ENCODE measurements at regions not wholly inside any gene's neighbourhood (a gene's known extent, or its start where the extent isn't known, plus 50 kb on each side); places are given as distances from the start of the nearest gene placed in this dataset.
"Not testable (repeated sequence)": the region's sequence is repeated elsewhere in the genome, so short reads cannot be mapped to it uniquely, and the experiment has no call there.

DNA sequence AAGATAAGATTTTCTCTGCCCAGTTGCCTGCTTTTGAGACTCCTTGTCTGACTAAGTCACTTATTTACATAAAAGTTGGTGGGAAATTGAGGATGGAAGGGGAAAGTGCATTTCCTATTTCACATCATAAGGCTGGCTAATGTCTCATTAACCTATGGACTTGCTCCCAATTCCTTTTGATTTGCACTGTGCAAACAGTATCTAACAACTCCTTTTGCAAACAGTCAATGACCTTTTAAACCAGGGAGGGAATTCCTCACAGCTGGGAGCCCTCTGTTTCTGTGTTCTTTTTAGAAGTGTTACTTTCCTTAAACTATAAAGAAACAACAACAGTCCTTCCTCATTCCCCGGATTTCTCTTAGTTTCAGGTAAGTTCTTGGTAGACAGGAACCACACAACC is 272.8 kb downstream of the RND3 start:
- DNase-seq (ENCODE audit: low read depth, low spot score), result no peak

DNA sequence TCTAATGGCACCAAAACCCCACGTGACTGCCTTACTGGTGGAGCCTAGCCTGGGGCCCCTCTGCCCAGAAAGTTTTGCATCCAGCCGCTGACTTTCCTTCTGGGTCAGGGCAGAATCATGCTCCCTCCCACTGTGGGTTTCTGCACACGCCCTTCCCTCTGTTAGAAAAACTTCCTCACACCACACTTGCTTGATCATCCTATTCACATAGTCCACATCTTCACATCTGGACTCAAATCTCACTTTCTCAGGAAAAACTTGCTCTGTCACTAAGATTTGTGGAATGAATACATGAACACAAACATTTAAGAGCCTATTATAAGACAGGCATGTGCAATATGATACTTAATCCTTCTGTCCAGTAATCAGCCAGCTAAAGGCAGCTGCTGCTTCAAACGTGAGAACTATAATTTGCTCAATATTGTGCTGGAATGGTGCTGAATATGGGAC is 274.7 kb downstream of the RND3 start:
- DNase-seq (ENCODE audit: low read depth, low spot score), result no peak

DNA sequence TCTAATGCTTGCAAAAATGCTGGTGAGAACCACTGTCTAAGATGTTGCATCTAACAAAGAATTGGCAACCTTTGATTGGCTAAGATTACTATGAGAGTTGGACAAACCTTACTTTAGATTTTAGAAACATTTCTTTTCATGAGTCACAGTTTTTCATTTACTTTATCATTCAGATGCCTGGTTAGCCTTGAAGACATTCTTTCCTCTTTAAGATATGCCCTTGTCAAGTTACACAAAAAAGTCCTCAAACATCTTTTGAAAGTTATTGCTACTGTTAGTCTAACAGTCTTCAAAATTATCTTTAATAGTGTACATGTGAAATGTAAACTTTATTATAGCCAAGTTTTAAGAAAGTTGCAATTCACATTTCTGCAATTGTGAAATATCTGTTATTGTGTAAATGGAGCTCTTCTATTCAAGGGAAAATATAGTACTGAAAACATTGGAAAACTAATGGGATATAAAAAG is 276.3 kb downstream of the RND3 start:
- DNase-seq (ENCODE audit: low read depth, low spot score), result no peak

DNA sequence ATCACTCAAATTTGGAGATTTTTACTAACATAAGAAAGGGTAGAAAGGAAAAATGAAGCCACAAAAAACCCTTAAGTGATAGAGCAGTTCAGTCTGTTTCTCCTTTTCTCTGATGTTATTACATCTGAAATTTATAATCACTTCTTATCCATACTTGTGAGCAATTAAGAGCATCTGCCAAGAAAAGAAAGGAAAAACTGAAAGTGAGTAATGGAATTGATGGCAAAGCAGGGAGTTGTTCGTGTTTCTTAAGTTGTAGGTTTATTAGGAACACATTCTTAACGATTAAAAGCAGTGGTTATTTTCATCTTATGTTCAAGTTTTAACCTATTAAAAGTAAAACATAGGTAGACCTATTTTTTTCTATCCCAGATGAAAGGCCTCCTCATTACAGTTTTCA is 277.7 kb downstream of the RND3 start:
- no peak for DNase-seq (ENCODE audit: low read depth, low spot score)

DNA sequence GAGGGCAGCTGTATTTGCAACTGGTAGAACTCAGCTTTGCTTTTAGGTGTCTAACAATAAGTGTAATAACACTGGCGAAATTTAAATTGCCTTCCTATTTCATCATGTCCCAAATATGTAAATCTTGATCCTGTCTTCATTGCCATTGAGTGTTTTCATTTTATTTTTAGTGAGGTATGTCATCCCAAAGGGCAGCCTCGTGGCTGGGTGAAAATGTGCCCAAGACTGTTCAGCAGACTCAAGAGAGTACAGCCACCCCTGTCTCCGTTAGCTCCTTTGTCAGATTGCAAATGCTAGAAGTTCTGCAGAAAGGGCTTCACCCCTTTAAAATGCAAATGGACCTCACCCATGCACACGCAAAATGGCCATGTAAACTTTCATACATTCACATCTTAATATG is 278.8 kb downstream of the RND3 start:
- DNase-seq (ENCODE audit: low read depth, low spot score), result no peak

DNA sequence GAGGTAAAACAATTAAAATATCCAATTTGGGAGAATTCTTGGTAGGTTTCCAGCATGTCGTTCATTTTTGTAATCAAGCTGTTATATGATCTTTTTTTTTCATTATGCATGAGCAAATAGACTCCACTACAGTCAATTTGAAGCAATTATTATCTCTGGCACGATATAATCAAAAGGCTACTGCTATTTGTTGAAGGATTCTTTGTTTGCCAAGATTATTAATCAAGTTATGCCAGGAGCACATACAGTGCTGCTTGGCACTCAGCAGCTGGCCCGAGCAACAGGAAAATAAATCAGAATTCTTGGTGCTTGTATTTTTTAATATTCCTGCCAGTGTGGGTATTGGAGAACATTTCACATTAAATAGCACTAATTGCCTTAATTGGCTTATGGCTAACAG is 279.5 kb downstream of the RND3 start:
- no peak for DNase-seq (ENCODE audit: low read depth, low spot score)

DNA sequence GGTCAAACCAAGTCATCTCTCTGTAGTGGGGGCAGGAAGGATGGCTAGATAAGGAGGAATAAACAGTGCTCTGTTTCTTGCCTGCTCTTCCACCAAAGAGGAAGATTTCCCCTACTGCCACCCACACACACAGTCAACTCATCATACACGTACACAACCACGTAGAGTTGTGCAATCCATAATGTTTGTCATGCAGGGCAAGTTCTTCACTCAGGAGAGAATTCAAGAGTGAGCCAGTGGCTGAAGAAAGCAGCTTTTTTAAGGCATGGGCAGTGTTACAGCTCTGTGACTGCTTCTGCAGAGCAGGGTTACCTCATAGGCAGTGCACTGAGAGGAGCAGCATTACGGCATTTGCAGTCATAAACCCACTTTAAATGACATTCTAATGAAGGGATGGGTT is 283.0 kb downstream of the RND3 start:
- DNase-seq (ENCODE audit: low read depth, low spot score), result no peak

DNA sequence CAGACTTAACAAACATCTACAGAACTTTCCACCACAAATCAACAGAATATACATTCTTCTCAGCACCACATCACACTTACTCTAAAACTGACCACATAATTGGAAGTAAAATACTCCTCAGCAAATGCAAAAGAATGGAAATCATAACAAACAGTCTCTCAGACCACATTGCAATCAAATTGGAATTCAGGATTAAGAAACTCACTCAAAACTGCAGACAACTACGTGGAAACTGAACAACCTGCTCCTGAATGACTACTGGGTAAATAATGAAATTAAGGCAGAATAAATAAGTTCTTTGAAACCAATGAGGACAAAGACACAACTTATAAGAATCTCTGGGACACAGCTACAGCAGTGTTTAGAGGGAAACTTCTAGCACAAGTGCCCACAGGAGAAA is 292.7 kb downstream of the RND3 start:
- not testable (repeated sequence) for DNase-seq (ENCODE audit: low read depth, low spot score)

DNA sequence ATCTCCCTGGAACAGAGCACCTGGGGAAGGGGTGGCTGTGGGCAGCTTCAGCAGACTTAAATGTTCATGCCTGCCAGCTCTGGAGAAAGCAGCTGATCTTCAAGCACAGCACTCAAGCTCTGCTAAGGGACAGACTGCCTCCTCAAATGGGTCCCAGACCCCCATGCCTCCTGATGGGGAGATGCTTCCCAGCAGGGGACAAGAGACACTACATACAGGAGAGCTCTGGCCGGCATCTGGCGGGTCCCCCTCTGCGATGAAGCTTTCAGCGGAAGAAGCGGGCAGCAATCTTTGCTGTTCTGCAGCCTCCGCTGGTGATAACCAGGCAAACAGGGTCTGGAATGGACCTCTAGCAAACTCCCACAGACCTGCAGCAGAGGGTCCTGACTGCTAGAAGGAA is 294.8 kb downstream of the RND3 start:
- DNase-seq (ENCODE audit: low read depth, low spot score), result no peak

DNA sequence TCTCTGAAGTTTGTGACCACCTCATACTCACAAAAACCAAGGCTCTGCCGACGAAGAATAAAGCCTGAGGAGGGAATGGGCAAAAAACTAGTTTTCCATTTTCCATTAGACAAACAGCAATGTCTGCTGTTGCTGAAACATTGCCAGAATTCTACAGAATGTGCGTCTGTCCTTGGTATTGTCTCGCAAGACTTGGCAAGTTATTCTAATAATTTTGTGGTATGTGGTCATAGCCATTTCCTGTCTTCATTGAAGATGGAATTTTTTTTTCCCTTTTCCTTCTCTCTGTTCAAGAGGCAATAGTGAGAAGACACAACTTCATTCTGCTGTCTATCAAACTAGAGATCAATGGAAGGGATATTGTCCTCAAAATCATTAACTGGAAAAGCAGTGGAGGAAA is 296.1 kb downstream of the RND3 start:
- no peak for DNase-seq (ENCODE audit: low read depth, low spot score)

DNA sequence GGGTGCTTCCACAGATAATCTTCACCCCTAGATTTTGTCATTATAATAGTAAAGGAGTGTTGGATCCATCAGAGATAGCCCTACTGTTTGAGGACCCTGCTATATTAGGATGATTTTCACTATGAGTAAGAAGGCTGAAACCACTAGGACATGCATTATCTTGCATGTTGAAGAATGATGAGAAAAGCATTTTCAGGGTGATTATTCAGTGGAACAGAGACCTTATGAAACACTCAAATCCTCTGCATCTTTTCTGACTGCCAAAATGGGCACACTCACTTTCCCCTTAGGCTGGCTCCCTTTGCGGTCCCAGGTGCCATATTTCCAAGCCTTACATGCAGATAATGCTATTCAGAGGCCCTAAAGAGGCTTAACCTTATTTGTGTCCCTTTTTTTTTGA is 296.9 kb downstream of the RND3 start:
- DNase-seq (ENCODE audit: low read depth, low spot score), result no peak

DNA sequence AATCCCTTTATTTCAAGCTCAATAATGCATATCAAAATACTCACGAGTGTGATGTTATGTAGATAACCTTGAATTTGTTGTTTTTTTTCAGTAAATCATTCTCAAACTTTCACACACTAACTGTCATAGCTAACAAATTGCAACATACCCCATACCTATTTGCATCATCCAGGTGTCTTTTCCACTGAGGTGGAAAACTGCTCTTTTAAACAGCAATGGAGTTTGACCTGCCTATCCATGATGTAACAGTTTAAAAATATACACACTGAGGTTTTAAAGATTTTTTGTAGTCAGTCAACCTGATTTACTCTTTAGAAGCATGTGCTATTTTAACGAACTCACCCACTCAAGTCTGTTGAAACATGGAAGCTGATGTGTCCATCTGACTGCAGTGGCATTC is 298.7 kb downstream of the RND3 start:
- DNase-seq (ENCODE audit: low read depth, low spot score), result no peak

DNA sequence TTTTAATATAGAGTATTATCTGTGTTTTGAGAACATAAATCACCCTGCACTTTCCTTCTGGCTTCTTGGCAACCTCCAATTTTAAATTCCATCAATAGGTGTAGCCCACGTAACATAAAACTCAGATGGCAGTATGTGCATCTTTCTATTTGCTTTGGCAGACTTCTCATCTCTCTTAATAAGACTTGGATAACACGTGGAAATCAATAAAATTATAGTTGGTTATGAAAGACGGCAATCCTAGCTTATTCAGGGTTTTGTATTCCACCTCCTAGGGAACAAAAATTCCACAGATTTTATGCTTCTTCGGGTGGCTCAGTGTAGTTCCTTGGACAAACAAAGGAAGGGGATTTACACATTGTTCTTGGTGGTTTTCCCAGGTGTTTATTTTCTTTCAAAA is 299.3 kb downstream of the RND3 start:
- DNase-seq (ENCODE audit: low read depth, low spot score), result no peak

DNA sequence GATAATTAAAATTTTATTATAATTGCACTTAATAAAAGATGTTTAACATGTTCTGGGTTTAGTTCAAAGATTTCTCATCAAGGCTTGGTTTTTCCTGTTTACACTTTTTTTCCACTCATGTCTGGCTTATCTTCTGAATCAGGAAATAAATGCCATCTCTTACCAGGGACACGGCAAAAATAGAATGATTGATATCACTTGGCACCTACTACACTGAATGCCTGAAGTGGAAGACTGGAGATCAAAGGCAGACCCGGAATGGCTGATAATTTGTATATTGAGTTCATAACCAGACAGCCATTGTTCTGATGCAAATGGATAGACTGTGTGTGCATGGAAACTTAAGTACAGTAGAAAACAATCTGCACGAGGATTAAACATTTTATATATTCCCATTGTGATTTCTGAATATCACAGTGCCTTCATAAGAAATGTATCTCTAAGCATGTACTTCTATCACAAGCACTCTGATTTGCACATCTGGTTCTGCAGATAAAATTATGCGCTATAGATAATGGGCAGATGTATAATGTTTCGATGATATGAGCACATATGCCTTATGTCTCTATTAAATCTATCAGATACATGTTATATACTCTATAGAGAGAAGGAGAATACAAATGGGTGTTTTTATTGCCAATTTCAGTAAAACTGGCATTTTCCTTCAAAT is 304.8 kb downstream of the RND3 start:
- DNase-seq (ENCODE audit: low read depth, low spot score), result no peak

DNA sequence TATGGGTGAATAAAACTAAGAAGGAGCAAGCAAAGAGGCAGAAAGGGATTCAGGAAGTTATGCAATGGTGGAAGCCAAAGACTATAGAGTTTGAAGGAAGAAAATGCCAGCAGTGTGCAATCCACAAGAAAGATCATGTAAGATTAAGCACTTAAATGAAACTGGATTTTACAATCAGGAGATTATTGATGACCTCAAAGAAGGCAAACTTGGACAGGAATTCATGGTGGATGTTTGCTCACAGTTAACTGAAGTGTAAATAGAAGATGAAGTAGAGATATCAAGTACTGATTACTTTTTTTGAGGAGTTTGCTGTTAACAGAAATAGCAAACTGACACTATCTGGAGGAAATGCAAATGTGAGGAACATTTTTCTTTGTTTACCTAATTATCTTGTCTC is 308.9 kb downstream of the RND3 start:
- no peak for DNase-seq (ENCODE audit: low read depth, low spot score)

DNA sequence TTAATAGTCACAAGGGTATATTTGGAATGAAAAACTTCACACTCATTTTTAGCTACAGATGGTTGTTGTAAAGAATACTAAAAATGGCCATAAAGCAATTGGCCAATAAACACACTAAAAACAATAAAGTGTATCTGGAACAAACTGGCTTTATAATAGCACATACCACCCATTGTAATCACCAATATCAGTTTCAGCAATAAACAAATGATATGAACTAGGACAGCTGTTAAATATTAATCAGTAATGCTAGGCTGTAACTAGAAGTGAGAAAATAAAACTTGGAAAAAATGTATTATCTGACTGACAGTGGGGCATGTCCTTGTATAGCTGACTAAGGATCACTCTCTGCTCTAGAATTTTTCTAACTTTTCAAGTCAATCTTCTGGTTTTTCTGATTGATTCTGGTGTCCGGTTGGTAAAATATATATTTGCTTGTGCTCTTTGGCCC is 312.5 kb downstream of the RND3 start:
- DNase-seq (ENCODE audit: low read depth, low spot score), result no peak

DNA sequence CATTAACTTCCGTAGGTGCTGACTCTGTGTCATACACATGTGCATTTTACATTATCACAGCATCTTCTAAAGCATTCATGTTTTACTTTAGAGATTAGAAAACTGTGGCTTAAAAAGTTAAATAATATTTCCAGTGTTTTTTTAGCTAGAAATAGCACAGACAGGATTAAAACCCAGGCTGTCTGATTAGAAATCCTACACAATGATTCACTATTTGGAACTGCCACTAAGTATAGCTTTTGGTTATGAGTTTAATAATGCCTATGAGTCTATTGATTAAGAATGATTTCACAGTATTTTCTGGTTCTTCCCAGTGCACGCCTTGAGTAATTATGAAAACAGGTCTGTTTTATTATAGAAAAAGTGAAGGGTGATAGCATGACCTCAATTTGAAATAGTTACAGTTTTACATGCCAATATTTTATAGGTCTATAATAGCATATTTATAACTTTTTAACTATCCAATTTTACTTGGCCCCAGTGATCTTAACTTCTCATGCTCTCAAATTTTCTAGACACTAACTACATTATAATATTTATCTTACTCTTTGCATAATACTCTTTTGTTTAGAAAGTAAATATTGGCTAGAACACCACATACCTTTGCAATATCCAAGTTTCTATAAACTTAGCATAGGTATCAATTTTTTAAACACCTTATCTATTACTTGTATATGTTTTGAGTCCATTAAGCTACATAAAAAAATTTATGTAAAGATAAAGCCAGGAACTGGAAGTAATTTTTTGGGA is 313.2 kb downstream of the RND3 start:
- no peak for DNase-seq (ENCODE audit: low read depth, low spot score)

DNA sequence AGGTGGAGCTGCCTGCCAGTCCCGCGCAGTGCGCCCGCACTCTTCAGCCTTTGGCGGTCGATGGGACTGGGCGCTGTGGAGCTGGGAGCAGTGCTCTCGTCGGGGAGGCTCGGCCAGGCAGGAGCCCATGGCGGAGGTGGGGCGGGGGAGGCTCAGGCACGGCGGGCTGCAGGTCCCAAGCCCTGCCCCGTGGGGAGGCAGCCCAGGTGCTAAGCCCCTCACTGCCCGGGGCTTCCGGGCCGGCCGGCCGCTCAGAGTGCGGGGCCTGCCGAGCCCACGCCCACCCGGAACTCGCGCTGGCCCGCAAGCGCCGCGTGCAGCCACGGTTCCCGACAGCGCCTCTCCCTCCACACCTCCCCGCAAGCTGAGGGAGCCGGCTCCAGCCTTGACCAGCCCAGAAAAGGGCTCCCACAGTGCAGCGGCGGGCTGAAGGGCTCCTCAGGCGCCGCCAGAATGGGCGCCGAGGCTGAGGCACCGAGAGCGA is 316.4 kb downstream of the RND3 start:
- DNase-seq (ENCODE audit: low read depth, low spot score), result no peak

DNA sequence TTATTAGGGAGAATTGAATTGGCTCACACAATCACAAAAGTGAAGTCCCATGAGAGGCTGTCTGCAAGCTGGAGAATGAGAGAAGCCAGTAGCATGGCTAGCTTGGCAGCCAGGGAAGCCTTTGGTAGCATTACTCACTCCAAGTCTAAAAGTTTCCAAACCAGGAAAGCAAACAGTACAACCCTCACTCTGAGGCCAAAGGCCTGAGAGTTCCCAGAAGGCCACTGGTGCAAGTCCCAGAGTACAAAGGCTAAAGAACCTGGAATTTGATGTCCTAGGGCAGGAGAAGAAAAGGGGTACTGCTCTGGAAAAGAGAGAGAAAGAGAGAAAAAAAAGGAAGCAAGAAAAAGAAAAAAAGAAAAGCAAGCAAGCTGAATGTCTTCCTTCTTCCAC is 318.2 kb downstream of the RND3 start:
- DNase-seq (ENCODE audit: low read depth, low spot score), result no peak

DNA sequence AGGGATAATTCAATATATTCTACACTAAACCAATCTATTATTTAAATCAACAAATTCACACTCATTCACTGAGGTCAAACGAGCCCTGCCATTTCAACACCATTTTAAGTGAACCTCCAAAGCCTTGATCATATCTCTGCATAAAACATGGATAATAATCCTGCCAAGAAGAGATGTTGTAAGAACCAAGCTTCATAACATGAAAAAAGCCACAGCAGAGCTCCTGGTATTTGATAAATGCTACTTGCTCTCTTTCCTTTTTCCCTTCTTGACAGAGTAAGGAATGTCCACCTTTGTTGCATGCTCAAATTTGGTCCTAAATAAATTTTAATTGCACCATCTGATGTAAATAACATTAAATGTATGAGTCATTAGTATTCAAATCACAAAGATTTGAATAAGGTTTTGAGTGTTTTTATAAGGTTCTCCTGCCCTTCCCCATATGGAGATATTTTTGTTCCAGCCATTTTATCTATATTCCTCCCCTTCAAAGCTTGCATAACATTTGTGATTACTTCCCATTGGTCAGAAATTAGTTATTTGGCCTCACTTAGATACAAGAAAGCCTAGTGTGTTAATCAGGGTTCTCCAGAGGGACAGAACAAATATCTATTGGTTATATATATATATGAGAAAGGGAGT is 318.8 kb downstream of the RND3 start:
- no peak for DNase-seq (ENCODE audit: low read depth, low spot score)

DNA sequence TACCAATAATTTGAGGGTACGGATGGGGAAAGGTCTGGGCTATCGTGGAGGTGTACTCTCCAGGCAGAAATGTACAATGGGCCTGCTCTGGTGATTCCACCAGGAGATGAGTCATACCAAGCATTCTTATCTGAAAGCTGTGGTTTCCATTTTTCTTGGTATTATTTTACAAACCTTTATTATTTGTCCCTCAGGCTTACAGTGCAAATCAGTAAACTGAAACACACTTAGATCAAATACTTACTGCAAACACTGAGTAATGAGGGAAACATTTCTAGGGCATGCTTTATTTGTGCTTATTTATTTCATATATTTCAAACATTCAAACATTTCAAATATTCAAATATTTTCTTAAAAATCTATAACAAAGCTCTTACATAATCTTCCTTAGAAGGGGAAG is 319.8 kb downstream of the RND3 start:
- DNase-seq (ENCODE audit: low read depth, low spot score), result no peak

DNA sequence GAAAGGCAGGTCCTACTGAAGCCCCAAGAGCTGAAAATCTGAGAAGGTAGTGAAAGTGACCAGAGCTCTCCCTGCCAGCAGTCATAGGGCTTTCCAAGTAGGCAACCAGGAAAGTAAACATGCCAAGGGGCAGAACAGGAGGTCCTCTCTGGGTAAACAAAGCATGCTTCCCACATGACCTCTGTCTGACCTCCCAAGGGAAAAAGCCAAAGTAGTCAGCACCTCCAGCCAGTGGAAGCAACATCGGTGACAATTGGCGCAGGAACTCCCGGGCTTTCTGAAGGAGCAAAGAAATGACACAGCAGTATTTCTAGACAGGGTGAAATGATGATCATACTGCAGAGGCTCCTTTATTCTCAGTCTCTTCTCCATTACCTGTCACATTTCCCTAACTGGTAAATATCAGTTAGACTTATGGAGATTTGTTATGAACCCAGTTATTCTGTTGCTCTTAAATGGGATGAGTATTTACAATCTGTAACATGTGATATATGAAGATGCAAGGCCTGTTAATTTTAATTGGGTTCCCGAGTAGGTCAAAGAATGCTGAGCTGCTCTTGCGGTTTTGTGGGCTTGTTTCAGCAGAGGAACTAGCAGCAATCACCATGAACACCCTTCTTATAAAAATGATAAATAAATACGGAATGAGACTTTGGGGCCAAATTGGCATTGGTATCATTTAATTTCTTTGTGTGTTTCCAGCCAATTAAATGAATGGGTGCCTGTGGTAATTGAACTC is 321.0 kb downstream of the RND3 start:
- DNase-seq (ENCODE audit: low read depth, low spot score), result no peak

All from smooth muscle cell of the brain vasculature (primary cell).